Liver (tissue), 8 donors: ENCODE measurements at regions not wholly inside any gene's neighbourhood (a gene's known extent, or its start where the extent isn't known, plus 50 kb on each side); places are given as distances from the start of the nearest gene placed in this dataset.

Experiments used
- DNase-seq: peaks from one replicate; pipeline ENCODE4 v3.0.0-alpha.2; 2017; ENCODE audit warnings: low spot score
- H3K27ac ChIP-seq, 2 donors: one replicate each; pipeline ENCODE4 v1.7.0; 2013; ENCODE audit warnings: inconsistent platforms in 2 of 2, low read length in 2 of 2, control low read depth in 1 of 2, low read depth in 1 of 2, mild to moderate bottlenecking in 1 of 2
- H3K27me3 ChIP-seq, 4 donors: one replicate each; pipeline versions ENCODE4 v1.6.1 to v1.7.0; 2013; ENCODE audit warnings: low read length in 3 of 4, inconsistent platforms in 1 of 4, mild to moderate bottlenecking in 1 of 4, moderate library complexity in 1 of 4; ENCODE audit not compliant: control insufficient read depth in 4 of 4, insufficient read depth in 4 of 4
- H3K36me3 ChIP-seq, 4 donors: one replicate each; pipeline versions ENCODE4 v1.6.1 to v1.7.0; 2013; ENCODE audit warnings: low read length in 3 of 4, mild to moderate bottlenecking in 3 of 4, low read depth in 1 of 4, moderate library complexity in 1 of 4; ENCODE audit not compliant: control insufficient read depth in 4 of 4, insufficient read depth in 3 of 4
- H3K4me1 ChIP-seq, 4 donors: one replicate each; pipeline versions ENCODE4 v1.6.1 to v1.7.0; 2013; ENCODE audit warnings: low read length in 3 of 4, mild to moderate bottlenecking in 3 of 4, moderate library complexity in 1 of 4; ENCODE audit not compliant: control insufficient read depth in 4 of 4, insufficient read depth in 4 of 4
- H3K4me3 ChIP-seq, 3 donors: one replicate each; pipeline versions ENCODE4 v1.6.1 to v1.7.0; 2013; ENCODE audit warnings: low read length in 3 of 3, control low read depth in 1 of 3, low read depth in 1 of 3, mild to moderate bottlenecking in 1 of 3
- H3K9ac ChIP-seq, 2 donors: one replicate each; pipeline ENCODE4 v1.7.0; 2013; ENCODE audit warnings: low read length in 2 of 2, mild to moderate bottlenecking in 2 of 2, moderate library complexity in 2 of 2, control low read depth in 1 of 2, low read depth in 1 of 2
- H3K9me3 ChIP-seq, 4 donors: one replicate each; pipeline versions ENCODE4 v1.6.1 to v1.7.0; 2013; ENCODE audit warnings: low read length in 3 of 4; ENCODE audit not compliant: control insufficient read depth in 4 of 4
- ATF3 ChIP-seq: IDR thresholded peaks from 2 replicates; pipeline ENCODE4 v1.6.1; 2016; ENCODE audit warnings: antibody characterized with exemption
- CTCF ChIP-seq: fragments of 150-350 bp; IDR thresholded peaks from 2 replicates; pipeline ENCODE4 v1.5.1; 2017; ENCODE audit warnings: improper control_type of control experiment, low read depth, low read length; ENCODE audit not compliant: missing input control
- EGR1 ChIP-seq, 2 donors: IDR thresholded peaks; 2 replicates each; pipeline ENCODE4 v1.6.1; 2016 to 2018; ENCODE audit warnings: antibody characterized with exemption in 2 of 2, low read depth in 2 of 2
- FOXA1 ChIP-seq: IDR thresholded peaks from 2 replicates; pipeline ENCODE4 v1.6.1; 2016; ENCODE audit warnings: antibody characterized with exemption
- FOXA2 ChIP-seq: IDR thresholded peaks from 2 replicates; pipeline ENCODE4 v1.6.1; 2016; ENCODE audit warnings: antibody characterized with exemption
- GABPA ChIP-seq, 2 donors: IDR thresholded peaks in 1 of 2; conservative IDR thresholded peaks in 1 of 2; 2 replicates each; pipeline ENCODE4 v1.6.1; 2016; ENCODE audit warnings: antibody characterized with exemption in 2 of 2, mild to moderate bottlenecking in 1 of 2, moderate library complexity in 1 of 2
- HNF4A ChIP-seq, 2 donors: conservative IDR thresholded peaks; 2 replicates each; pipeline ENCODE4 v1.6.1; 2016; ENCODE audit warnings: antibody characterized with exemption in 2 of 2, mild to moderate bottlenecking in 2 of 2
- HNF4G ChIP-seq: IDR thresholded peaks from 2 replicates; pipeline ENCODE4 v1.6.1; 2016; ENCODE audit warnings: antibody characterized with exemption
- JUND ChIP-seq, 2 donors: IDR thresholded peaks; 2 replicates each; pipeline ENCODE4 v1.6.1; 2016; ENCODE audit warnings: antibody characterized with exemption in 2 of 2
- MAX ChIP-seq: IDR thresholded peaks from 2 replicates; pipeline ENCODE4 v1.6.1; 2016; ENCODE audit warnings: antibody characterized with exemption
- NR2F2 ChIP-seq: IDR thresholded peaks from 2 replicates; pipeline ENCODE4 v1.6.1; 2016; ENCODE audit warnings: antibody characterized with exemption
- RAD21 ChIP-seq, 2 donors: IDR thresholded peaks; 2 replicates each; pipeline ENCODE4 v1.6.1; 2016; ENCODE audit warnings: antibody characterized with exemption in 2 of 2, mild to moderate bottlenecking in 2 of 2
- REST ChIP-seq: IDR thresholded peaks from 2 replicates; pipeline ENCODE4 v1.6.1; 2016; ENCODE audit warnings: antibody characterized with exemption, mild to moderate bottlenecking
- RXRA ChIP-seq, 2 donors: IDR thresholded peaks; 2 replicates each; pipeline ENCODE4 v1.6.1; 2017 to 2018; ENCODE audit warnings: antibody characterized with exemption in 2 of 2, mild to moderate bottlenecking in 1 of 2
- SP1 ChIP-seq: IDR thresholded peaks from 2 replicates; pipeline ENCODE4 v1.6.1; 2018; ENCODE audit warnings: antibody characterized with exemption, mild to moderate bottlenecking
- TAF1 ChIP-seq: conservative IDR thresholded peaks from 2 replicates; pipeline ENCODE4 v1.6.1; 2016; ENCODE audit warnings: antibody characterized with exemption, mild to moderate bottlenecking
- YY1 ChIP-seq: IDR thresholded peaks from 2 replicates; pipeline ENCODE4 v1.6.1; 2016; ENCODE audit warnings: antibody characterized with exemption, mild to moderate bottlenecking
- ZBTB33 ChIP-seq: IDR thresholded peaks from 2 replicates; pipeline ENCODE4 v1.6.1; 2016; ENCODE audit warnings: antibody characterized with exemption
- WGBS: extraction: QIAGEN DNeasy Blood & Tissue Kit; methylation state at CpG from one replicate; pipeline ENCODE4 v1.1.7; 2013; 5-methylcytosine and 5-hydroxymethylcytosine counted together
- donor health status: healthy.
- donor health status: healthy.
- donor health status: healthy.
- donor health status: healthy.
- donor health status: healthy.

GRCh38 chr13:105579821-105580710, 955.4 kb downstream of the EFNB2 start:
- TF ChIP-seq HNF4A (conservative IDR thresholded peaks at IDR 0.05) (no peak), JUND (IDR thresholded peaks at IDR 0.05) (no peak), ZBTB33 (no peak), YY1 (no peak), REST (no peak), RXRA (IDR thresholded peaks at IDR 0.05) (no peak), GABPA (IDR thresholded peaks at IDR 0.05 in 1 of 2, conservative IDR thresholded peaks at IDR 0.05 in 1 of 2) (no peak), TAF1 (no peak), ATF3 (no peak), FOXA2 (no peak), EGR1 (IDR thresholded peaks at IDR 0.05; ENCODE audit: low read depth in 2 of 2) (no peak), NR2F2 (no peak), MAX (no peak), FOXA1 (no peak), HNF4G (no peak), CTCF (no peak), RAD21 (IDR thresholded peaks at IDR 0.05) (no peak), SP1 (no peak)
- Histone ChIP-seq H3K36me3 (no peaks in the 10 kb centered on the region), H3K9me3 (peaks cover 0 to 5% (median 1%) of the 10 kb centered on the region in 4 donors), H3K4me1 (no peaks in the 10 kb centered on the region), H3K4me3 (no peak overlapping the region), H3K27ac (no peak overlapping the region), H3K9ac (no peak overlapping the region), H3K27me3 (no peaks in the 10 kb centered on the region)
- DNase-seq: no peak
- WGBS: 67% methylated on average over 2 of the region's 2 CpGs
